Upper lobe of right lung (tissue), 1 donor: ENCODE measurements at regions not wholly inside any gene's neighbourhood (a gene's known extent, or its start where the extent isn't known, plus 50 kb on each side); places are given as distances from the start of the nearest gene placed in this dataset.

Source experiments
- ATAC-seq: fragments of 200-7000 bp; cut with Tn5 transposase; one replicate; pipeline ENCODE4 v1.9.1; 2020; ENCODE audit warnings: mild to moderate bottlenecking, moderate library complexity
- DNase-seq: peaks from one replicate; pipeline ENCODE4 v3.0.0-alpha.2; 2020
- H3K27ac ChIP-seq: fragments of 200-600 bp; one replicate; pipeline ENCODE4 v1.8.0; 2022
- H3K27me3 ChIP-seq: fragments of 200-600 bp; one replicate; pipeline ENCODE4 v1.8.0; 2022; ENCODE audit warnings: mild to moderate bottlenecking
- H3K36me3 ChIP-seq: fragments of 200-600 bp; one replicate; pipeline ENCODE4 v1.8.0; 2022
- H3K4me1 ChIP-seq: fragments of 200-600 bp; one replicate; pipeline ENCODE4 v1.8.0; 2022
- H3K4me3 ChIP-seq: fragments of 200-600 bp; one replicate; pipeline ENCODE4 v1.8.0; 2022; ENCODE audit warnings: mild to moderate bottlenecking
- H3K9me3 ChIP-seq: fragments of 200-600 bp; one replicate; pipeline ENCODE4 v1.8.0; 2022
- intact Hi-C: fragments of 100-400 bp; cut with DNase I; formaldehyde crosslinking; loops from one replicate; pipeline ENCODE4 v1.11.0; 2022
- TF ChIP-seq, protein P1 (sequence below): fragments of 200-600 bp; IDR thresholded peaks from one replicate; pipeline ENCODE4 v1.8.0; 2022; ENCODE audit warnings: antibody characterized with exemption
- donor health status: DM: no; HTN: yes; CAD: no; lungs with severe emphysema.

GRCh38 chr9:99561961-99562565, 259.6 kb upstream of the NR4A3 start:
- no peak overlapping the region for H3K4me3 ChIP-seq
- H3K27me3 ChIP-seq: no peaks in the 10 kb centered on the region
- TF ChIP-seq, protein P1, sequence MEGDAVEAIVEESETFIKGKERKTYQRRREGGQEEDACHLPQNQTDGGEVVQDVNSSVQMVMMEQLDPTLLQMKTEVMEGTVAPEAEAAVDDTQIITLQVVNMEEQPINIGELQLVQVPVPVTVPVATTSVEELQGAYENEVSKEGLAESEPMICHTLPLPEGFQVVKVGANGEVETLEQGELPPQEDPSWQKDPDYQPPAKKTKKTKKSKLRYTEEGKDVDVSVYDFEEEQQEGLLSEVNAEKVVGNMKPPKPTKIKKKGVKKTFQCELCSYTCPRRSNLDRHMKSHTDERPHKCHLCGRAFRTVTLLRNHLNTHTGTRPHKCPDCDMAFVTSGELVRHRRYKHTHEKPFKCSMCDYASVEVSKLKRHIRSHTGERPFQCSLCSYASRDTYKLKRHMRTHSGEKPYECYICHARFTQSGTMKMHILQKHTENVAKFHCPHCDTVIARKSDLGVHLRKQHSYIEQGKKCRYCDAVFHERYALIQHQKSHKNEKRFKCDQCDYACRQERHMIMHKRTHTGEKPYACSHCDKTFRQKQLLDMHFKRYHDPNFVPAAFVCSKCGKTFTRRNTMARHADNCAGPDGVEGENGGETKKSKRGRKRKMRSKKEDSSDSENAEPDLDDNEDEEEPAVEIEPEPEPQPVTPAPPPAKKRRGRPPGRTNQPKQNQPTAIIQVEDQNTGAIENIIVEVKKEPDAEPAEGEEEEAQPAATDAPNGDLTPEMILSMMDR: no peak
- no peak overlapping the region for H3K27ac ChIP-seq
- ATAC-seq (no peak), DNase-seq (no peak)
- intact Hi-C loops: no loop called here
- no peaks in the 10 kb centered on the region for H3K4me1 ChIP-seq
- H3K36me3 ChIP-seq: no peaks in the 10 kb centered on the region
- no peaks in the 10 kb centered on the region for H3K9me3 ChIP-seq

GRCh38 chr9:99563364-99563763, 258.3 kb upstream of the NR4A3 start:
- ATAC-seq (no peak), DNase-seq (no peak)
- intact Hi-C loops: no loop called here
- Histone ChIP-seq H3K9me3 (no peaks in the 10 kb centered on the region), H3K4me1 (no peaks in the 10 kb centered on the region), H3K27ac (no peak overlapping the region), H3K27me3 (no peaks in the 10 kb centered on the region), H3K4me3 (no peak overlapping the region), H3K36me3 (no peaks in the 10 kb centered on the region)
- TF ChIP-seq, protein P1: no peak

- no peaks in the 10 kb centered on the region for H3K4me1 ChIP-seq
- TF ChIP-seq, protein P1: no peak
- ATAC-seq (no peak), DNase-seq (no peak)
- no peak overlapping the region for H3K4me3 ChIP-seq
- H3K27ac ChIP-seq: no peak overlapping the region
- H3K36me3 ChIP-seq: no peaks in the 10 kb centered on the region
- H3K9me3 ChIP-seq: no peaks in the 10 kb centered on the region
- H3K27me3 ChIP-seq: no peaks in the 10 kb centered on the region
- intact Hi-C loops: no loop called here
These were observed 256.5 kb upstream of the NR4A3 start for GRCh38 chr9:99565203-99565602.

DNA sequence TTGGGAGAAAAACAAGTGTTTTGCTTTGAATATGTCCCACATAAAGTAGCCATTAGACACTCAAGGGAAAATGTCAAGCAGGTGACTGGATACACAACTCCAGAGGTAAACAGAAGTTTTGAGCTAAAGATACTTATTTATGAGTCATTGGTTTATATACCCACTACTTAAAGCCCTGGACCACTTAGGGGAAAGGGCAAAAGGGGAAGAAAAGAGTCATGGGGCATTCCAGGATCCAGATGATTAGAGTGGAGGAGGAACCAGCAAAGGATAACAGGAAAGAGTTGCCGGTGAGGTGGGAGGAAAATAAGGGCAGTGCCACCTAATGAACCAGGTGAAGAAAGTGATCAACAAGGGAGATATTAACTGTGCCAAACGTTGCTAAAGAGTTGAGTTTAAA, 254.2 kb upstream of the NR4A3 start:
- no peak overlapping the region for H3K27ac ChIP-seq
- no peak for ATAC-seq
- H3K4me3 ChIP-seq: no peak overlapping the region
- intact Hi-C loops: no loop called here
- no peaks in the 10 kb centered on the region for H3K27me3 ChIP-seq
- no peak for DNase-seq
- TF ChIP-seq, protein P1: no peak
- no peaks in the 10 kb centered on the region for H3K9me3 ChIP-seq
- H3K36me3 ChIP-seq: no peaks in the 10 kb centered on the region
- no peaks in the 10 kb centered on the region for H3K4me1 ChIP-seq

- no peak for DNase-seq
- ATAC-seq: no peak
- Histone ChIP-seq H3K36me3 (no peaks in the 10 kb centered on the region), H3K9me3 (no peaks in the 10 kb centered on the region), H3K4me3 (no peak overlapping the region), H3K27me3 (no peaks in the 10 kb centered on the region), H3K4me1 (no peaks in the 10 kb centered on the region), H3K27ac (no peak overlapping the region)
- intact Hi-C loops: no loop called here
- TF ChIP-seq, protein P1: no peak
These were observed 251.8 kb upstream of the NR4A3 start for GRCh38 chr9:99569840-99570239.

DNA sequence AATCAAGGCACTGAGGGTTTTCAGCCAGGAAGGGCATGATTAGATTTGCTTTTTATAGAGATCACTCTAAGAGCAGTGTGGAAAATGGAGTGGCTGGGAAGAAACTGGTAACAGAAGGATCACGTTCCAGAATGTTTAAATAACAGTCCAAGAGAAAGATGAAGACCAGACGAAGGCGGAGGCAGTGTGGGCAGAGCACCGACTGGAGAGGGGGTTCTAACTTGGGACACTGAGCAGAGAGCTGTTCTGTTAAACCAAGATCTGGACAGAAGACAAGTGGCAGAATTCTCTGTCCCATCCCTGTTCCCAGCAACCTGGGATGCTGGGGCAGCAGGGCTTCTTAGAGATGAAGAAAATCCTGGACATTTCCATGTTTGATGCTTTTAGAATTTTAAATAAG, 249.1 kb upstream of the NR4A3 start:
- Histone ChIP-seq H3K27me3 (no peaks in the 10 kb centered on the region), H3K27ac (no peak overlapping the region), H3K4me1 (no peaks in the 10 kb centered on the region), H3K9me3 (no peaks in the 10 kb centered on the region), H3K36me3 (no peaks in the 10 kb centered on the region), H3K4me3 (no peak overlapping the region)
- DNase-seq (no peak), ATAC-seq (no peak)
- intact Hi-C loops: no loop called here
- TF ChIP-seq, protein P1: no peak
